GM12878 (cell line): ENCODE measurements at regions not wholly inside any gene's neighbourhood (a gene's known extent, or its start where the extent isn't known, plus 50 kb on each side); places are given as distances from the start of the nearest gene placed in this dataset.

Experiments
- ATAC-seq: fragments of 200-7000 bp; cut with Tn5 transposase; 3 replicates; pipeline ENCODE4 v1.9.1; 2020; ENCODE audit warnings: mild to moderate bottlenecking, moderate library complexity
- BruUV-seq: library from RNA; stranded (reverse); fragments of 400-500 nt; replicated peaks from 2 replicates; lab custom pipeline; 2021; lab: Mats Ljungman, UMichigan
- CTCF ChIA-PET: fragments of 300-600 bp; sonication (Branson Sonifier 250); formaldehyde crosslinking; extraction: SDS; loops from one replicate; lab custom pipeline; 2021; ENCODE audit warnings: inconsistent platforms; lab: Yijun Ruan, JAX
- POLR2A ChIA-PET: fragments of 350-600 bp; formaldehyde crosslinking; extraction: SDS; loops from one replicate; lab custom pipeline; 2021; ENCODE audit warnings: inconsistent platforms; lab: Charles Lee
- RAD21 ChIA-PET: fragments of 300-600 bp; sonication (Branson Sonifier 250); formaldehyde crosslinking; loops from one replicate; lab custom pipeline; 2023; ENCODE audit warnings: antibody characterized with exemption; ENCODE audit not compliant: unreplicated experiment; lab: Charles Lee
- SMC1A ChIA-PET: fragments of 300-600 bp; sonication (Branson Sonifier 250); formaldehyde crosslinking; loops from one replicate; lab custom pipeline; 2023; ENCODE audit not compliant: unreplicated experiment, uncharacterized antibody; lab: Charles Lee
- DNase-seq: peaks from one replicate; pipeline ENCODE4 v3.0.0-alpha.2; 2011; ENCODE audit warnings: low read depth, low spot score
- FAIRE-seq: peaks from 3 replicates; lab custom pipeline; 2011; peaks lifted over from hg19 to GRCh38; lab: Jason Lieb, UNC
- H2AFZ ChIP-seq: 2 replicates; pipeline ENCODE4 v1.6.0; 2011; ENCODE audit warnings: low read depth, low read length, control low read depth; ENCODE audit not compliant: control insufficient read depth
- H3K27ac ChIP-seq: 2 replicates; pipeline ENCODE4 v1.5.1; 2011; ENCODE audit warnings: control low read depth; ENCODE audit not compliant: control insufficient read depth, insufficient read depth
- H3K27me3 ChIP-seq, 2 experiments: replicated peaks in 1 of 2; 2 replicates each; pipeline versions ENCODE4 v1.6.0 to v1.6.1; 2011; ENCODE audit warnings: low read length in 1 of 2; ENCODE audit not compliant: control insufficient read depth in 2 of 2, insufficient read depth in 2 of 2
- H3K36me3 ChIP-seq, 2 experiments: 2 replicates each; pipeline ENCODE4 v1.5.1; 2011; ENCODE audit warnings: low read length in 1 of 2; ENCODE audit not compliant: control insufficient read depth in 2 of 2, insufficient read depth in 2 of 2
- H3K4me1 ChIP-seq: 2 replicates; pipeline ENCODE4 v1.6.1; 2011; ENCODE audit warnings: mild to moderate bottlenecking, low read length, moderate library complexity, mixed read lengths; ENCODE audit not compliant: control insufficient read depth, insufficient read depth
- H3K4me2 ChIP-seq: 2 replicates; pipeline ENCODE4 v1.6.0; 2011; ENCODE audit warnings: control low read depth; ENCODE audit not compliant: control insufficient read depth, insufficient read depth
- H3K4me3 ChIP-seq: fragments of 200-600 bp; sonication (generic); 2 replicates; pipeline ENCODE4 v1.5.1; 2016
- H3K79me2 ChIP-seq: 2 replicates; pipeline ENCODE4 v1.6.0; 2011; ENCODE audit warnings: low read length; ENCODE audit not compliant: control insufficient read depth, insufficient read depth
- H3K9ac ChIP-seq: 2 replicates; pipeline ENCODE4 v1.8.0; 2011; ENCODE audit warnings: low read length, control low read depth, mixed read lengths; ENCODE audit not compliant: control insufficient read depth, insufficient read depth
- H3K9me3 ChIP-seq: replicated peaks from 3 replicates; pipeline ENCODE4 v1.5.1; 2011; ENCODE audit warnings: mild to moderate bottlenecking, low read length; ENCODE audit not compliant: control insufficient read depth, insufficient read depth
- H4K20me1 ChIP-seq: 2 replicates; pipeline ENCODE4 v1.6.0; 2011; ENCODE audit not compliant: control insufficient read depth, insufficient read depth
- BMI1 ChIP-seq: fragments of 450-650 bp; IDR thresholded peaks from 2 replicates; pipeline ENCODE4 v1.6.1; 2016; ENCODE audit warnings: mild to moderate bottlenecking, moderate library complexity, borderline replicate concordance
- CEBPB ChIP-seq, 2 experiments: fragments of 150-350 bp in 1 of 2; IDR thresholded peaks; 2 replicates each; pipeline ENCODE4 v1.6.1; 2012 to 2014; ENCODE audit warnings: low read depth in 2 of 2, low read length in 2 of 2, borderline replicate concordance in 1 of 2, inconsistent platforms in 1 of 2
- HDAC2 ChIP-seq: fragments of 200-600 bp; sonication (generic); IDR thresholded peaks from 2 replicates; pipeline ENCODE4 v1.6.1; 2017
- MTA2 ChIP-seq: fragments of 450-650 bp; IDR thresholded peaks from 2 replicates; pipeline ENCODE4 v1.6.1; 2016; ENCODE audit warnings: low read depth, mild to moderate bottlenecking, moderate library complexity
- NR2C1 ChIP-seq: fragments of 450-650 bp; IDR thresholded peaks from 2 replicates; pipeline ENCODE4 v1.6.1; 2017; ENCODE audit warnings: antibody characterized with exemption, mild to moderate bottlenecking, moderate library complexity
- POLR2AphosphoS2 ChIP-seq: IDR thresholded peaks from 2 replicates; pipeline ENCODE4 v1.6.1; 2011; ENCODE audit warnings: low read depth, mild to moderate bottlenecking, low read length, improper control_type of control experiment, moderate library complexity
- POLR2AphosphoS5 ChIP-seq: IDR thresholded peaks from 2 replicates; pipeline ENCODE4 v1.6.1; 2011; ENCODE audit warnings: mild to moderate bottlenecking, low read length, inconsistent platforms
- RBBP5 ChIP-seq: fragments of 200-600 bp; sonication (generic); conservative IDR thresholded peaks from 2 replicates; pipeline ENCODE4 v1.6.1; 2016
- STAT1 ChIP-seq: fragments of 450-650 bp; conservative IDR thresholded peaks from 2 replicates; pipeline ENCODE4 v1.6.1; 2014; ENCODE audit warnings: antibody characterized with exemption, mild to moderate bottlenecking
- TARDBP ChIP-seq: IDR thresholded peaks from 2 replicates; pipeline ENCODE4 v1.6.1; 2016; ENCODE audit warnings: borderline replicate concordance
- ZBED1 ChIP-seq: IDR thresholded peaks from 2 replicates; pipeline ENCODE4 v1.6.1; 2016; ENCODE audit warnings: borderline replicate concordance
- ZNF274 ChIP-seq: IDR thresholded peaks from one replicate; pipeline ENCODE4 v1.8.0; 2011; ENCODE audit not compliant: insufficient read length, insufficient read depth
- WGBS: methylation state at CpG from one replicate; pipeline ENCODE4 v1.1.6; 2016; ENCODE audit warnings: low lambda C conversion rate; ENCODE audit not compliant: insufficient replicate concordance, insufficient coverage; ENCODE audit errors: missing lambda C conversion rate; 5-methylcytosine and 5-hydroxymethylcytosine counted together
- in situ Hi-C: fragments of 300-500 bp; cut with MboI; formaldehyde crosslinking; loops from 9 replicates; pipeline ENCODE4 v1.14.3; 2018; ENCODE audit warnings: mixed read lengths
- intact Hi-C: fragments of 100-400 bp; cut with micrococcal nuclease; formaldehyde crosslinking; loops from one replicate; pipeline ENCODE4 v1.14.2; 2022; ENCODE audit not compliant: unreplicated experiment
- TF ChIP-seq, protein P1 (sequence below): fragments of 150-350 bp; IDR thresholded peaks from 2 replicates; pipeline ENCODE4 v1.6.1; 2016; ENCODE audit warnings: low read depth, low read length
- TF ChIP-seq, protein P2 (sequence below): fragments of 450-650 bp; IDR thresholded peaks from 2 replicates; pipeline ENCODE4 v1.6.1; 2016; ENCODE audit warnings: mild to moderate bottlenecking
- TF ChIP-seq, protein P3 (sequence below): IDR thresholded peaks from 2 replicates; pipeline ENCODE4 v1.6.1; 2011; ENCODE audit warnings: low read depth, low read length, improper control_type of control experiment, borderline replicate concordance
- TF ChIP-seq, protein P4 (sequence below): fragments of 450-650 bp; IDR thresholded peaks from 2 replicates; pipeline ENCODE4 v1.6.1; 2017; ENCODE audit warnings: mild to moderate bottlenecking, moderate library complexity

DNA sequence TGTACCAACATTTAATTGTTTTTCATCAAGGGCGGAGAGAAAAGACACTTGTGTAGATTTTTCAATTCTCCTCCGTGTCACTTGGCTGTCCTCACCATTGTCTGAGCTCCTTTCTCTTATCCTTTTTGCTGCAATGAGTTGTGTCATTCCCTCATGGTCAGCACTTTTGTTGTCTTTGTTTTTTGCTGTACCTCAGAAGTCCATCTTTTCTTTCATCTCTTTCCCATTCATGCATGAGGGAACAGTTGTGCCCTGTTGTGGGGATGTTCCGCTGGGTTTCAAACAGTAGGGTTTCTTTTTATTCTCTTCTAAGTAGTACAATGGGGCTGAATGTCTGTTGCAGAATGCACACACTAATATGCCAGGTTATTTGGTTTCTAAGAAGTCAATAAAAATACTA is 222.6 kb downstream of the TM9SF2 start:
- Histone ChIP-seq H3K4me1 (peaks cover 6% of the 10 kb centered on the region; the same call in 1 of the 2 replicates), H3K79me2 (no peaks in the 10 kb centered on the region), H3K4me3 (no peak overlapping the region), H3K4me2 (no peak overlapping the region), H3K27me3 (no peaks in the 10 kb centered on the region), H3K27ac (no peak overlapping the region), H3K9ac (no peak overlapping the region), H3K9me3 (no peaks in the 10 kb centered on the region), H4K20me1 (no peaks in the 10 kb centered on the region), H2AFZ (no peak overlapping the region), H3K36me3 (no peaks in the 10 kb centered on the region)
- CTCF ChIA-PET = no interaction called here
- BruUV-seq = no TSS peak
- no peak for FAIRE-seq
- SMC1A ChIA-PET = no interaction called here
- in situ Hi-C loops = no loop called here
- RAD21 ChIA-PET = no interaction called here
- no peak for ATAC-seq
- no peak for DNase-seq
- POLR2A ChIA-PET = no interaction called here
- intact Hi-C loops = no loop called here
- 100% methylated on average over 3 of the region's 3 CpGs for WGBS
- TF ChIP-seq POLR2AphosphoS5 = no peak
- TF ChIP-seq, protein P1, sequence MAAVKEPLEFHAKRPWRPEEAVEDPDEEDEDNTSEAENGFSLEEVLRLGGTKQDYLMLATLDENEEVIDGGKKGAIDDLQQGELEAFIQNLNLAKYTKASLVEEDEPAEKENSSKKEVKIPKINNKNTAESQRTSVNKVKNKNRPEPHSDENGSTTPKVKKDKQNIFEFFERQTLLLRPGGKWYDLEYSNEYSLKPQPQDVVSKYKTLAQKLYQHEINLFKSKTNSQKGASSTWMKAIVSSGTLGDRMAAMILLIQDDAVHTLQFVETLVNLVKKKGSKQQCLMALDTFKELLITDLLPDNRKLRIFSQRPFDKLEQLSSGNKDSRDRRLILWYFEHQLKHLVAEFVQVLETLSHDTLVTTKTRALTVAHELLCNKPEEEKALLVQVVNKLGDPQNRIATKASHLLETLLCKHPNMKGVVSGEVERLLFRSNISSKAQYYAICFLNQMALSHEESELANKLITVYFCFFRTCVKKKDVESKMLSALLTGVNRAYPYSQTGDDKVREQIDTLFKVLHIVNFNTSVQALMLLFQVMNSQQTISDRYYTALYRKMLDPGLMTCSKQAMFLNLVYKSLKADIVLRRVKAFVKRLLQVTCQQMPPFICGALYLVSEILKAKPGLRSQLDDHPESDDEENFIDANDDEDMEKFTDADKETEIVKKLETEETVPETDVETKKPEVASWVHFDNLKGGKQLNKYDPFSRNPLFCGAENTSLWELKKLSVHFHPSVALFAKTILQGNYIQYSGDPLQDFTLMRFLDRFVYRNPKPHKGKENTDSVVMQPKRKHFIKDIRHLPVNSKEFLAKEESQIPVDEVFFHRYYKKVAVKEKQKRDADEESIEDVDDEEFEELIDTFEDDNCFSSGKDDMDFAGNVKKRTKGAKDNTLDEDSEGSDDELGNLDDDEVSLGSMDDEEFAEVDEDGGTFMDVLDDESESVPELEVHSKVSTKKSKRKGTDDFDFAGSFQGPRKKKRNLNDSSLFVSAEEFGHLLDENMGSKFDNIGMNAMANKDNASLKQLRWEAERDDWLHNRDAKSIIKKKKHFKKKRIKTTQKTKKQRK = no peak
- TF ChIP-seq HDAC2 = no peak
- no peak for TF ChIP-seq ZBED1
- no peak for TF ChIP-seq TARDBP
- TF ChIP-seq CEBPB (IDR thresholded peaks at IDR 0.05; ENCODE audit: borderline replicate concordance in 1 of 2, low read depth in 2 of 2, low read length in 2 of 2) = no peak
- no peak for TF ChIP-seq MTA2
- TF ChIP-seq, protein P2, sequence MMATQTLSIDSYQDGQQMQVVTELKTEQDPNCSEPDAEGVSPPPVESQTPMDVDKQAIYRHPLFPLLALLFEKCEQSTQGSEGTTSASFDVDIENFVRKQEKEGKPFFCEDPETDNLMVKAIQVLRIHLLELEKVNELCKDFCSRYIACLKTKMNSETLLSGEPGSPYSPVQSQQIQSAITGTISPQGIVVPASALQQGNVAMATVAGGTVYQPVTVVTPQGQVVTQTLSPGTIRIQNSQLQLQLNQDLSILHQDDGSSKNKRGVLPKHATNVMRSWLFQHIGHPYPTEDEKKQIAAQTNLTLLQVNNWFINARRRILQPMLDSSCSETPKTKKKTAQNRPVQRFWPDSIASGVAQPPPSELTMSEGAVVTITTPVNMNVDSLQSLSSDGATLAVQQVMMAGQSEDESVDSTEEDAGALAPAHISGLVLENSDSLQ = no peak
- TF ChIP-seq RBBP5 = no peak
- TF ChIP-seq STAT1 = no peak
- TF ChIP-seq, protein P3, sequence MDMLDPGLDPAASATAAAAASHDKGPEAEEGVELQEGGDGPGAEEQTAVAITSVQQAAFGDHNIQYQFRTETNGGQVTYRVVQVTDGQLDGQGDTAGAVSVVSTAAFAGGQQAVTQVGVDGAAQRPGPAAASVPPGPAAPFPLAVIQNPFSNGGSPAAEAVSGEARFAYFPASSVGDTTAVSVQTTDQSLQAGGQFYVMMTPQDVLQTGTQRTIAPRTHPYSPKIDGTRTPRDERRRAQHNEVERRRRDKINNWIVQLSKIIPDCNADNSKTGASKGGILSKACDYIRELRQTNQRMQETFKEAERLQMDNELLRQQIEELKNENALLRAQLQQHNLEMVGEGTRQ = no peak
- TF ChIP-seq, protein P4, sequence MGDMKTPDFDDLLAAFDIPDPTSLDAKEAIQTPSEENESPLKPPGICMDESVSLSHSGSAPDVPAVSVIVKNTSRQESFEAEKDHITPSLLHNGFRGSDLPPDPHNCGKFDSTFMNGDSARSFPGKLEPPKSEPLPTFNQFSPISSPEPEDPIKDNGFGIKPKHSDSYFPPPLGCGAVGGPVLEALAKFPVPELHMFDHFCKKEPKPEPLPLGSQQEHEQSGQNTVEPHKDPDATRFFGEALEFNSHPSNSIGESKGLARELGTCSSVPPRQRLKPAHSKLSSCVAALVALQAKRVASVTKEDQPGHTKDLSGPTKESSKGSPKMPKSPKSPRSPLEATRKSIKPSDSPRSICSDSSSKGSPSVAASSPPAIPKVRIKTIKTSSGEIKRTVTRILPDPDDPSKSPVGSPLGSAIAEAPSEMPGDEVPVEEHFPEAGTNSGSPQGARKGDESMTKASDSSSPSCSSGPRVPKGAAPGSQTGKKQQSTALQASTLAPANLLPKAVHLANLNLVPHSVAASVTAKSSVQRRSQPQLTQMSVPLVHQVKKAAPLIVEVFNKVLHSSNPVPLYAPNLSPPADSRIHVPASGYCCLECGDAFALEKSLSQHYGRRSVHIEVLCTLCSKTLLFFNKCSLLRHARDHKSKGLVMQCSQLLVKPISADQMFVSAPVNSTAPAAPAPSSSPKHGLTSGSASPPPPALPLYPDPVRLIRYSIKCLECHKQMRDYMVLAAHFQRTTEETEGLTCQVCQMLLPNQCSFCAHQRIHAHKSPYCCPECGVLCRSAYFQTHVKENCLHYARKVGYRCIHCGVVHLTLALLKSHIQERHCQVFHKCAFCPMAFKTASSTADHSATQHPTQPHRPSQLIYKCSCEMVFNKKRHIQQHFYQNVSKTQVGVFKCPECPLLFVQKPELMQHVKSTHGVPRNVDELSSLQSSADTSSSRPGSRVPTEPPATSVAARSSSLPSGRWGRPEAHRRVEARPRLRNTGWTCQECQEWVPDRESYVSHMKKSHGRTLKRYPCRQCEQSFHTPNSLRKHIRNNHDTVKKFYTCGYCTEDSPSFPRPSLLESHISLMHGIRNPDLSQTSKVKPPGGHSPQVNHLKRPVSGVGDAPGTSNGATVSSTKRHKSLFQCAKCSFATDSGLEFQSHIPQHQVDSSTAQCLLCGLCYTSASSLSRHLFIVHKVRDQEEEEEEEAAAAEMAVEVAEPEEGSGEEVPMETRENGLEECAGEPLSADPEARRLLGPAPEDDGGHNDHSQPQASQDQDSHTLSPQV = no peak
- TF ChIP-seq BMI1 = no peak
- TF ChIP-seq NR2C1 = no peak
- TF ChIP-seq ZNF274 = no peak
- TF ChIP-seq POLR2AphosphoS2 = no peak
